ENCODE measurements at regions not wholly inside any gene's neighbourhood (a gene's known extent, or its start where the extent isn't known, plus 50 kb on each side); places are given as distances from the start of the nearest gene placed in this dataset.

GRCh38 chr1:82597649-82598048 is 796.9 kb downstream of the ADGRL2 start:
- no peak overlapping the region for H3K4me3 ChIP-seq (ENCODE audit: low read length)
- no peaks in the 10 kb centered on the region for H3K4me1 ChIP-seq (ENCODE audit: control insufficient read depth, low read depth, low read length)
- H3K27ac ChIP-seq (ENCODE audit: low read length): no peak overlapping the region
- no peak overlapping the region for H3K9ac ChIP-seq (ENCODE audit: low read length)
- no peaks in the 10 kb centered on the region for H3K36me3 ChIP-seq (ENCODE audit: control insufficient read depth, low read depth, low read length)
- H3K27me3 ChIP-seq (ENCODE audit: control insufficient read depth, insufficient read depth, low read length): no peaks in the 10 kb centered on the region
- H3K9me3 ChIP-seq (ENCODE audit: control insufficient read depth, low read depth, low read length): no peaks in the 10 kb centered on the region

- no peaks in the 10 kb centered on the region for H3K36me3 ChIP-seq (ENCODE audit: control insufficient read depth, low read depth, low read length)
- H3K27me3 ChIP-seq (ENCODE audit: control insufficient read depth, insufficient read depth, low read length): no peaks in the 10 kb centered on the region
- no peak overlapping the region for H3K9ac ChIP-seq (ENCODE audit: low read length)
- no peaks in the 10 kb centered on the region for H3K4me1 ChIP-seq (ENCODE audit: control insufficient read depth, low read depth, low read length)
- no peak overlapping the region for H3K4me3 ChIP-seq (ENCODE audit: low read length)
- H3K27ac ChIP-seq (ENCODE audit: low read length): no peak overlapping the region
- no peaks in the 10 kb centered on the region for H3K9me3 ChIP-seq (ENCODE audit: control insufficient read depth, low read depth, low read length)
Measured at GRCh38 chr1:82597141-82597540, 796.4 kb downstream of the ADGRL2 start.

DNA sequence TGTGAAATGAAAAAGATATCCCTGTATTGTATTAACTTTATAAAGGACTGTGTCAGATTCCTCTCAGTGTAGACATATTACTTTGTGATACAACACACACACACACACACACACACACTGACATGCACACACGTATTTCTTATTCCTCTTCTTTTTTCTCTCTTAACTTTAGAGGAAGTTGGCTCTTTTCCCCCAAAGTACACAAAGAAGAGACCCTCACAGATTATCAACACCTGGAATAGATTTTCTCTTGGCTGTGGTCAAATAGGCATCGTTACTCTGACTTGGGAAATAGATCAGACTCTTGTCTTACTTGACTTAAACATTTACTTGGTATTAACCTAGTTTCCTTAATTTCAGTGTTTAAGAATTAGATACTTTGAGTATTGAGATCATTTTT is 792.8 kb downstream of the ADGRL2 start:
- Histone ChIP-seq H3K27ac (ENCODE audit: low read length) (no peak overlapping the region), H3K4me3 (ENCODE audit: low read length) (no peak overlapping the region), H3K36me3 (ENCODE audit: control insufficient read depth, low read depth, low read length) (no peaks in the 10 kb centered on the region), H3K9me3 (ENCODE audit: control insufficient read depth, low read depth, low read length) (no peaks in the 10 kb centered on the region), H3K27me3 (ENCODE audit: control insufficient read depth, insufficient read depth, low read length) (no peaks in the 10 kb centered on the region), H3K4me1 (ENCODE audit: control insufficient read depth, low read depth, low read length) (no peaks in the 10 kb centered on the region), H3K9ac (ENCODE audit: low read length) (no peak overlapping the region)

DNA sequence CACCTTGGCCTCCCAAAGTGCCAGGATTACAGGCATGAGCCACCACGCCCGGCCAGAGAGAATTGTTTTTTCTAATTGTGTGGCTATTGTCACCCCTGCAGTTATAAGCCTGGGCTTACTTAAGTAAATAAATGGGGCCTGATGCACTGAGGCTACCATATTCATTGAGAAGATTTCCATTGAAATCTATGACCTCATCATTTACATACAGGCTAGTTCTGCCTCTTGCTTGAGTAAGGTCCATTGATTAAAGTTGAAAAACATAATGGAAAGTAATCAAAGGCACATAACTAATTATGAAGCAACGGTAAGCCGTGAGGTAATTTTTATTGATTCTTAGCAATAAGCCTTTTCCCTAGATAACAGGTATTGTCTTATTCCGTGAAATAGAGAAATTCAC is 788.9 kb downstream of the ADGRL2 start:
- Histone ChIP-seq H3K9me3 (ENCODE audit: control insufficient read depth, low read depth, low read length) (no peaks in the 10 kb centered on the region), H3K27me3 (ENCODE audit: control insufficient read depth, insufficient read depth, low read length) (no peaks in the 10 kb centered on the region), H3K36me3 (ENCODE audit: control insufficient read depth, low read depth, low read length) (no peaks in the 10 kb centered on the region), H3K4me3 (ENCODE audit: low read length) (no peak overlapping the region), H3K27ac (ENCODE audit: low read length) (no peak overlapping the region), H3K9ac (ENCODE audit: low read length) (no peak overlapping the region), H3K4me1 (ENCODE audit: control insufficient read depth, low read depth, low read length) (no peaks in the 10 kb centered on the region)

- Histone ChIP-seq H3K36me3 (ENCODE audit: control insufficient read depth, low read depth, low read length) (no peaks in the 10 kb centered on the region), H3K27ac (ENCODE audit: low read length) (no peak overlapping the region), H3K27me3 (ENCODE audit: control insufficient read depth, insufficient read depth, low read length) (no peaks in the 10 kb centered on the region), H3K9me3 (ENCODE audit: control insufficient read depth, low read depth, low read length) (no peaks in the 10 kb centered on the region), H3K9ac (ENCODE audit: low read length) (no peak overlapping the region), H3K4me1 (ENCODE audit: control insufficient read depth, low read depth, low read length) (no peaks in the 10 kb centered on the region), H3K4me3 (ENCODE audit: low read length) (no peak overlapping the region)
Measured at GRCh38 chr1:82587371-82587770, 786.6 kb downstream of the ADGRL2 start.

- Histone ChIP-seq H3K9ac (ENCODE audit: low read length) (no peak overlapping the region), H3K4me1 (ENCODE audit: control insufficient read depth, low read depth, low read length) (no peaks in the 10 kb centered on the region), H3K36me3 (ENCODE audit: control insufficient read depth, low read depth, low read length) (no peaks in the 10 kb centered on the region), H3K27me3 (ENCODE audit: control insufficient read depth, insufficient read depth, low read length) (no peaks in the 10 kb centered on the region), H3K27ac (ENCODE audit: low read length) (no peak overlapping the region), H3K4me3 (ENCODE audit: low read length) (no peak overlapping the region), H3K9me3 (ENCODE audit: control insufficient read depth, low read depth, low read length) (no peaks in the 10 kb centered on the region)
Measured at GRCh38 chr1:82586473-82586872, 785.7 kb downstream of the ADGRL2 start.

DNA sequence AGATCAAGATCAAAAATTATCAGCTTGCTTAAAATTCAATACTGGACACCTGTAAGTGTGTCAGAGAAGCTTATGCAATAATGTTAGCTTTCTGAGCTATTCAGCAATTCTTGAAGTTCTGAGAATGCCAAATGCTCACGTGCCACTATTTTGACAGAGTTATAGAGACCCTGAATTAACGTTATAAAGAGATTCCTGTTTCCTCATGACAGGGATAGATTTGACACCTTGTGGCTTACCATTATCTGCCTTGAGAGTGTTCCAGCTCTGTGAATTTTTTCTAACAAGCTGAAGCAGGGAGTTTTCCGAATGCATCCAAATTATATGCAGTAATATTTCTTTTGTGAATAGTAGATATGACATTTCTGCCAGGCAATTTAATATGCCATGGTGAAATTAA is 781.6 kb downstream of the ADGRL2 start:
- Histone ChIP-seq H3K9ac (ENCODE audit: low read length) (no peak overlapping the region), H3K27ac (ENCODE audit: low read length) (no peak overlapping the region), H3K36me3 (ENCODE audit: control insufficient read depth, low read depth, low read length) (no peaks in the 10 kb centered on the region), H3K4me3 (ENCODE audit: low read length) (no peak overlapping the region), H3K4me1 (ENCODE audit: control insufficient read depth, low read depth, low read length) (no peaks in the 10 kb centered on the region), H3K27me3 (ENCODE audit: control insufficient read depth, insufficient read depth, low read length) (no peaks in the 10 kb centered on the region), H3K9me3 (ENCODE audit: control insufficient read depth, low read depth, low read length) (no peaks in the 10 kb centered on the region)

GRCh38 chr1:82578086-82578726 is 777.5 kb downstream of the ADGRL2 start:
- no peak overlapping the region for H3K27ac ChIP-seq (ENCODE audit: low read length)
- no peak overlapping the region for H3K4me3 ChIP-seq (ENCODE audit: low read length)
- H3K9me3 ChIP-seq (ENCODE audit: control insufficient read depth, low read depth, low read length): no peaks in the 10 kb centered on the region
- no peaks in the 10 kb centered on the region for H3K36me3 ChIP-seq (ENCODE audit: control insufficient read depth, low read depth, low read length)
- H3K9ac ChIP-seq (ENCODE audit: low read length): no peak overlapping the region
- no peaks in the 10 kb centered on the region for H3K27me3 ChIP-seq (ENCODE audit: control insufficient read depth, insufficient read depth, low read length)
- H3K4me1 ChIP-seq (ENCODE audit: control insufficient read depth, low read depth, low read length): no peaks in the 10 kb centered on the region

DNA sequence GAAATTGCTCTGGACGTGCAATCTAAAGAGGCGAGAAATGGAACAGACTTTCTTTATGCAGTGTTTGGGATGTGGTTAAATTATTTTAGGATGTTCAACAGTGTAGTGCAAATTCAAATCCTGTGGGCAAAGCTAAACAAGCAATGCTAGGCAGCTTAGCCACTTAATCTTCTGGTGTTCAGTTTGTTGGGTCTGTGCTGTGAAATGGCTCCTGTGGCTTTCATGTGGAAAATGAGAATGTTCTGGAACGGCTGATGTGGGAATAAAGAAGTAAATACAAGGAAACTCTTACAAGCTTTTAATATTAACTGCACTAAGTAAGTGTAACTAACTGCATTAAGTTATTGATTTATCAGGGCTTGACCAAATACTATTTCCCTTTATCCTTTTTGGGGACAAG is 766.6 kb downstream of the ADGRL2 start:
- no peak overlapping the region for H3K27ac ChIP-seq (ENCODE audit: low read length)
- peaks cover 10% of the 10 kb centered on the region for H3K4me1 ChIP-seq (ENCODE audit: control insufficient read depth, low read depth, low read length)
- no peaks in the 10 kb centered on the region for H3K27me3 ChIP-seq (ENCODE audit: control insufficient read depth, insufficient read depth, low read length)
- no peaks in the 10 kb centered on the region for H3K36me3 ChIP-seq (ENCODE audit: control insufficient read depth, low read depth, low read length)
- H3K9ac ChIP-seq (ENCODE audit: low read length): no peak overlapping the region
- no peak overlapping the region for H3K4me3 ChIP-seq (ENCODE audit: low read length)
- H3K9me3 ChIP-seq (ENCODE audit: control insufficient read depth, low read depth, low read length): no peaks in the 10 kb centered on the region

DNA sequence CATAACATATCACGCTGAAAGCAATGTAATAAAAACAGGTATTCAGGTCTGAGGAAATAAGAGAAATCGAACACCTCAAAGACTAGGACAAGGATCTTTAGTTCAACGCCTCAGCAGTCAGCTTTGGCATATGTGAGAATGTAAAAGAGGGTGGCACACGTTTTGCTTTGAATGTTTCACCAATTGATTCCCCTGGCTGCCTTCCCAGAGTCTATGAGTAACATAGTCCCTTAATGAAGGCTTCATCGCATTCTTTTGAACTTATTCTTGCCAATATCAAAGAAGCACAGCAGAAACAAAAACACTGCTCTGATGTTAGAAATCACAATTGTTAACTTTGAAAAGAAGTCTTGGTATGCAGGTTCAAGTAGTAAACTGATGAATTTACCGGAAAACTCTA is 764.8 kb downstream of the ADGRL2 start:
- no peaks in the 10 kb centered on the region for H3K27me3 ChIP-seq (ENCODE audit: control insufficient read depth, insufficient read depth, low read length)
- H3K36me3 ChIP-seq (ENCODE audit: control insufficient read depth, low read depth, low read length): no peaks in the 10 kb centered on the region
- peak overlapping the region; percentile 16 for H3K27ac ChIP-seq (ENCODE audit: low read length)
- peaks cover 13% of the 10 kb centered on the region for H3K4me1 ChIP-seq (ENCODE audit: control insufficient read depth, low read depth, low read length)
- no peak overlapping the region for H3K4me3 ChIP-seq (ENCODE audit: low read length)
- H3K9me3 ChIP-seq (ENCODE audit: control insufficient read depth, low read depth, low read length): no peaks in the 10 kb centered on the region
- H3K9ac ChIP-seq (ENCODE audit: low read length): no peak overlapping the region

GRCh38 chr1:82565146-82565545 is 764.4 kb downstream of the ADGRL2 start:
- Histone ChIP-seq H3K9me3 (ENCODE audit: control insufficient read depth, low read depth, low read length) (no peaks in the 10 kb centered on the region), H3K27me3 (ENCODE audit: control insufficient read depth, insufficient read depth, low read length) (no peaks in the 10 kb centered on the region), H3K9ac (ENCODE audit: low read length) (no peak overlapping the region), H3K4me1 (ENCODE audit: control insufficient read depth, low read depth, low read length) (peaks cover 13% of the 10 kb centered on the region), H3K27ac (ENCODE audit: low read length) (peak overlapping the region; percentile 16), H3K4me3 (ENCODE audit: low read length) (no peak overlapping the region), H3K36me3 (ENCODE audit: control insufficient read depth, low read depth, low read length) (no peaks in the 10 kb centered on the region)

DNA sequence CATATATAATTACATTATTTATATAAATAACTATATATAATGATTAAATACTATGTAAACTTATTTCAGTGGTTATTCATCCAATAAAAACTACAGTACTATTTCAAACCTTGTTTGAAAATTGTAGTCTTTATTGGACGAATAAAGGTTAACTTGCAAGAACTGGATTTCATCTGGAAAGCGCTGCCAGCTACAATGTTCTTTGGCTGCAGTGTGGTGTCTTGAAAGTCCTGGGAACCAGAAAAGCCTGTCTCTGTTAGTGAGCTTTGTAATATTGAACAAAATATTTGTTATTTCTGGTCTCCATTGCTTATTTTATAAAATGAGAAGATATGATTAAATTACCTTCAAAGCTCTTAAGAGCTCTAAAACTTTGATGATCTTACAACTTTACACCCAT is 763.6 kb downstream of the ADGRL2 start:
- no peak overlapping the region for H3K9ac ChIP-seq (ENCODE audit: low read length)
- H3K27ac ChIP-seq (ENCODE audit: low read length): no peak overlapping the region
- no peak overlapping the region for H3K4me3 ChIP-seq (ENCODE audit: low read length)

More for the DNA sequence above, 763.6 kb downstream of the ADGRL2 start:
- H3K27me3 ChIP-seq (ENCODE audit: control insufficient read depth, insufficient read depth, low read length): no peaks in the 10 kb centered on the region
- no peaks in the 10 kb centered on the region for H3K36me3 ChIP-seq (ENCODE audit: control insufficient read depth, low read depth, low read length)
- no peaks in the 10 kb centered on the region for H3K9me3 ChIP-seq (ENCODE audit: control insufficient read depth, low read depth, low read length)
- H3K4me1 ChIP-seq (ENCODE audit: control insufficient read depth, low read depth, low read length): peaks cover 13% of the 10 kb centered on the region
